ACC112 (cell line): ENCODE measurements at regions not wholly inside any gene's neighbourhood (a gene's known extent, or its start where the extent isn't known, plus 50 kb on each side); places are given as distances from the start of the nearest gene placed in this dataset.
"Not testable (repeated sequence)": the region's sequence is repeated elsewhere in the genome, so short reads cannot be mapped to it uniquely, and the experiment has no call there.

Source experiments
- H2AFZ ChIP-seq: fragments of 200-600 bp; sonication (generic); one replicate; pipeline ENCODE4 v1.6.0; 2017; ENCODE audit warnings: antibody characterized with exemption, low read length; ENCODE audit not compliant: unreplicated experiment
- H3K27ac ChIP-seq: fragments of 200-600 bp; sonication (generic); 2 replicates; pipeline ENCODE4 v1.5.1; 2014; ENCODE audit warnings: low read depth, mild to moderate bottlenecking, antibody characterized with exemption, low read length, moderate library complexity
- H3K27me3 ChIP-seq: fragments of 200-600 bp; sonication (generic); 2 replicates; pipeline ENCODE4 v1.6.1; 2014; ENCODE audit warnings: mild to moderate bottlenecking, antibody characterized with exemption, low read length, moderate library complexity, mixed read lengths; ENCODE audit not compliant: insufficient read depth
- H3K36me3 ChIP-seq: fragments of 200-600 bp; sonication (generic); 2 replicates; pipeline ENCODE4 v1.6.1; 2016; ENCODE audit warnings: mild to moderate bottlenecking, antibody characterized with exemption, low read length, moderate library complexity, mixed read lengths; ENCODE audit not compliant: insufficient read depth
- H3K4me1 ChIP-seq: fragments of 200-600 bp; sonication (generic); one replicate; pipeline ENCODE4 v1.6.1; 2016; ENCODE audit warnings: low read length, mixed read lengths; ENCODE audit not compliant: insufficient read depth, unreplicated experiment, control insufficient read depth
- H3K4me3 ChIP-seq: fragments of 200-600 bp; sonication (generic); 2 replicates; pipeline ENCODE4 v1.5.1; 2014; ENCODE audit warnings: mild to moderate bottlenecking, low read depth, low read length
- H3K79me2 ChIP-seq: fragments of 200-600 bp; sonication (generic); one replicate; pipeline ENCODE4 v1.6.0; 2016; ENCODE audit warnings: low read length; ENCODE audit not compliant: control insufficient read depth, unreplicated experiment, insufficient read depth

DNA sequence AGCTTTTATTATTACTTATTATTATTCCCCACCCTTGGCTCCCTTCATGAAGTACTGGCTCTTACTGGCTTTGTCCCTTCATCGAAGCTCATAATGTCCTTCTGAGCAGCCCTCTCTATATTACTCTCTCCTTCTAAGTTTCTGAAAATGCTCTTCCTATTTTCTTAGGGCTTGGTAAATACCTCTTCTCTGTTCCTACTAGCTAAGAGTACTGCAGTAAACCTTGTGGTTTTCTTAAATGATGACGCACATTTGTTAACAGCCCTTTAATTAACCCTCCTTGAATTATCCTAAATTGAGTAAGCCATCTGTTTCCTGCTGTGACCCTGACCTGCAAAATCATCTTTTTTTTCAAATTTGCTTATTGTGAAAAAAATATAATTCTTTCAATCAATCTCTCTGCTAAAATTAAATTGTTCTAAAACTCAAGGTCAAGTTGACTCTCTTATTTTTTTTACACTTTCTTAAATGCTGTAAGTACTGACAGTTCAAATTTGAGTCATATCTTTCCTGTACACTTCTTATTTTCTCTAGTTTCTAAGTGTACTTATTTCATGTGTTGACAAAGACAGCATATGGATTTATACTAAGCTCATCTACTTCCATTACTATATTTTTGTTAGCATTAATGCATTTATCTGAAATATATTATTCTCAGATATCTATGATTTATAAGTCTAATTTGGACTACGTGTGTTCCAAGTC lies 148.9 kb downstream of the ADAM29 start:
- no peak overlapping the region for H3K4me3 ChIP-seq
- H2AFZ ChIP-seq: no peak overlapping the region
- H3K27me3 ChIP-seq: no peaks in the 10 kb centered on the region
- no peaks in the 10 kb centered on the region for H3K79me2 ChIP-seq
- no peaks in the 10 kb centered on the region for H3K36me3 ChIP-seq
- no peaks in the 10 kb centered on the region for H3K4me1 ChIP-seq
- H3K27ac ChIP-seq: no peak overlapping the region

DNA sequence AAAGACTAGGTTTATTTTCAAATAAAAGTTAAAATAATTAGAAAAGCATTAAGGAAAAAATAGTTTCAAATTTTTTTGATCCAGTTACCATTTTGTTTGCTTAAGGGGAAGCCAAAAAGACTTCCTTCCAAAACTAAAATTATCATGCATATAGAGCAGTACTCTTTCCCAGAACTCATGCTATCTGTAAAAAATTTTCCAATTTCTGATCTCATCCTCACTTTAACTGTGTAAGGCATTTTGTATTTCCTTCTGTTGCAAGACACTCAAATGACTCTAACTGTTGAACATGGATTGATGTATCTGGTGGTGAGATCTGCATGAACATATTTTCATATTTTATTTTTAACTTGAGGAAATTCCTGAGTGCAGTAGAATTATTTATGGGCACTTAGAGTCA lies 150.1 kb downstream of the ADAM29 start:
- Histone ChIP-seq H3K27ac (no peak overlapping the region), H3K27me3 (no peaks in the 10 kb centered on the region), H3K36me3 (no peaks in the 10 kb centered on the region), H3K79me2 (no peaks in the 10 kb centered on the region), H3K4me1 (no peaks in the 10 kb centered on the region), H2AFZ (no peak overlapping the region), H3K4me3 (no peak overlapping the region)

DNA sequence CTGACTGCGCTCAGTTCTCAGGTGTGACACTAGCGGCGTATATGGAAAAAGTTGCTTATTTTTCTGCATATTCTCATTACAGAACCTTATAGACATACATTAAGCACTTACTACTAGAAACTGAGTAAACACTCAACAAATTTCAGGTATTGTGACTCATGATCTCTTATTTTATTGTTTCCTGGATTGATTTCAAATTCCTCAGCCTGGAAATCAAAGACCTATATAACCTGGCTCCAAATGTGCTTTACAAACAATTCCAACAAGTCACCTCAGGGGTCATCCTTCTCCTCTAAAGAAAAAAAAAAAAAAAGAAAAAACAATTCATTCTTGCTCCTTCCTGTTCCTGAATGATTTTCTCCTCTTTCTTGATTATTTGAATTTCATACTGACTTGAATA lies 152.3 kb downstream of the ADAM29 start:
- Histone ChIP-seq H3K27me3 (no peaks in the 10 kb centered on the region), H3K36me3 (no peaks in the 10 kb centered on the region), H2AFZ (no peak overlapping the region), H3K27ac (no peak overlapping the region), H3K4me1 (no peaks in the 10 kb centered on the region), H3K79me2 (no peaks in the 10 kb centered on the region), H3K4me3 (no peak overlapping the region)

DNA sequence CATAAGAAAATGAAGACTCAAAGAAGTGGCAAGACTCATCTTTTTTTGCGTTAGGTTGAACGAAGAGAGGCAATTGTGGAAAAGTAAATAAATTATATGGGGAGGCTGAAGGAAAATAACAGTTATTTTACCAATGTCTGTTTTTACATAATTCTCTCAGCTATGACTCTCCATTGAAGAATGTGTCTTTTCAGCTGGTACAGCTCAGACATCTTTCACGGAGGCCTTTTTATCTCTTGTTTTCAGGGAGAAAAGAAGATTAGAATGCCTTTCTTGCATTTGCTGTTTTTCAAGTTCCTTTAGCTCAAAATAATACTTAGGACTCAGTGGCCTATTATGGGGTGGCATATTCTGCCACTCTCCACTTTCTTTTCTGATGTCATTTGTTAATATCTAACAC lies 153.0 kb downstream of the ADAM29 start:
- no peak overlapping the region for H3K27ac ChIP-seq
- H3K36me3 ChIP-seq: no peaks in the 10 kb centered on the region
- no peaks in the 10 kb centered on the region for H3K79me2 ChIP-seq
- H3K27me3 ChIP-seq: no peaks in the 10 kb centered on the region
- no peak overlapping the region for H3K4me3 ChIP-seq
- no peak overlapping the region for H2AFZ ChIP-seq
- H3K4me1 ChIP-seq: no peaks in the 10 kb centered on the region

DNA sequence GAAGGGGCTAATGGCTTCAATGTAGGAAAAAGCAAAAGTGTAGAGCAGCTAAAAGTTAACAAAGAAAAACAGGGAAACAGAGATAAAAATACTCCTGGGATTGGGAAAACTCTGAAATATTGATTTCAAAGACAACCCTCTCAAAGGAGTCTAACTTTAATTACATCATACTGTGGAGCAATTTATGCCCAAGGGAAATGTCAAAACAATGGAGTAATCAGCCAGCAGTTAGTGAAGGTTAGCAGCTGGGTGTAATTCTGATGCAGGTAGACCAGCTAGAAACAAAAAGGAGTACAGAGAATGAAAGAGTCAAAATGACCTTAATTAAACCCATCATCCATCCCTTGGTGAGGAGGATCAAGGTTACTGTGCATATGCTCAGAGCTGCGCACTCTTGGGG lies 169.0 kb downstream of the ADAM29 start:
- Histone ChIP-seq H3K4me1 (peaks cover 3% of the 10 kb centered on the region), H3K79me2 (no peaks in the 10 kb centered on the region), H2AFZ (no peak overlapping the region), H3K27me3 (no peaks in the 10 kb centered on the region), H3K4me3 (no peak overlapping the region), H3K36me3 (no peaks in the 10 kb centered on the region), H3K27ac (no peak overlapping the region)

DNA sequence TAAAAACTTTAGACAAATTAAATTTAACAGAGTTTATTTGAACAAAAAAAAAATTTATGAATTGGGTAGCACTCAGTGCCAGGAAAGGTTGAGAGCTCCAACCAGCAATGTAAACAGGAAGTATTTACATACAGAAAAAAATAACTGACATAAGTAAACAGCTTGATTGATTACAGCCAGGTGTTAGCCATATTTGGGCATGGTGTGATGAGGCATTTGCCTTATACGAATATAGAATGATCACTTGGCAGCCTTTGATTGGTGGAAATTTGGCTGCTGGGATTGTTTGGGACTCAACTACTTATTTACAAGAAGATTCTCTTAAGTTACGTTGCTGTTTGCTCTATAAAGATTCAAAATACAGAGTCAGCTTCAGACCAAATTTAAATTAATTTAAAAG lies 172.0 kb downstream of the ADAM29 start:
- Histone ChIP-seq H2AFZ (no peak overlapping the region), H3K4me1 (peaks cover 3% of the 10 kb centered on the region), H3K27me3 (no peaks in the 10 kb centered on the region), H3K36me3 (no peaks in the 10 kb centered on the region), H3K79me2 (no peaks in the 10 kb centered on the region), H3K4me3 (no peak overlapping the region), H3K27ac (no peak overlapping the region)

DNA sequence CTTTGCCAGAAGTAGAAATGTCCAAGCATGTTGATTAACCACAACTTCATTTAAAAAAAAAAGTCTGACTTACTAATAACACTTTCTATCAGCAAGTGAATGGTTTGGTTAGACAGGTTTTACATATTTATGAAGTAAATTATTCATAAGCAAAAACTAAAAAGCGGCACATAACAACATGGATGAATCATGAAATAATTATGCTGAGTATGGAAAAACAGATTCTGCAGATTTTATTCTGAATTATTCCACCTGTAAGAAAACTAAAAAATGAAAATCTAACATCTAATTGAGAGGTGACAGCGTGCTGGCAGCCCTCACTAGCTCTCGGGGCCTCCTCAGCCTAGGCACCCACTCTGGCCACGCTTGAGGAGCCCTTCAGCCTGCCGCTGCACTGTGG lies 173.5 kb downstream of the ADAM29 start:
- H3K79me2 ChIP-seq: no peaks in the 10 kb centered on the region
- H3K36me3 ChIP-seq: no peaks in the 10 kb centered on the region
- H3K4me3 ChIP-seq: no peak overlapping the region
- H2AFZ ChIP-seq: no peak overlapping the region
- H3K4me1 ChIP-seq: peaks cover 3% of the 10 kb centered on the region
- H3K27me3 ChIP-seq: no peaks in the 10 kb centered on the region
- H3K27ac ChIP-seq: no peak overlapping the region

DNA sequence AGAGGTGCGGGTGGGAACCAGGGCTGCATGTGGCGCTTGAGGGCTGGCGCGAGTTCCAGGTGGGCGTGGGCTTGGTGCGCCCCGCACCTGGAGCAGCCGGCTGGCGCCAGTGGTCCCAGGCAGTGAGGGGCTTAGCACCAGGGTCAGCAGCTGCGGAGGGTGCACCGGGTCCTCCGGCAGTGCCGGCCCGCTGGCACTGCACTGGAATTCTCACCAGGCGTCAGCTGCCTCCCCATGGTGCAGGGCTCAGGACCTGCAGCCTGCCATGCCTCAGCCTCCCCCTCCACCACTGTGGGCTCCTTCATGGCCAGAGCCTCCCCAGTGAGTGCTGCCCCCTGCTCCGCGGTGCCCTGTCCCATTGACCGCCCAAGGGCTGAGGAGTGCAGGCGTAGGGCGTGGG lies 174.0 kb downstream of the ADAM29 start:
- Histone ChIP-seq H3K79me2 (no peaks in the 10 kb centered on the region), H3K27ac (no peak overlapping the region), H3K4me1 (no peaks in the 10 kb centered on the region), H3K4me3 (no peak overlapping the region), H3K27me3 (no peaks in the 10 kb centered on the region), H3K36me3 (no peaks in the 10 kb centered on the region), H2AFZ (no peak overlapping the region)

DNA sequence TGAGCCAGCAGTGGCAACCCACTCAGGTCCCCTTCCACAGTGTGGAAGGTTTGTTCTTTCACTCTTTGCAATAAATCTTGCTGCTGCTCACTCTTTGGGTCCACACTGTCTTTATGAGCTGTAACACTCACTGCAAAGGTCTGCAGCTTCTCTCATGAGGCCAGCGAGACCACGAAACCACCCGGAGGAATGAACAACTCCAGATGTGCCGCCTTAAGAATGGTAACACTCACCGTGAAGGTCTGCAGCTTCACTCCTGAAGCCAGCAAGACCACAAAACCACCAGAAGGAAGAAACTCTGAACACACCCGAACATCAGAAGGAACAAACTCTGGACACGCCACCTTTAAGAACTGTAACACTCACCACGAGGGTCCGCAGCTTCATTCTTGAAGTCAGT lies 174.9 kb downstream of the ADAM29 start:
- not testable (repeated sequence) for H3K27ac ChIP-seq, H3K4me1 ChIP-seq, H3K36me3 ChIP-seq, H3K27me3 ChIP-seq, H2AFZ ChIP-seq, H3K4me3 ChIP-seq, H3K79me2 ChIP-seq

DNA sequence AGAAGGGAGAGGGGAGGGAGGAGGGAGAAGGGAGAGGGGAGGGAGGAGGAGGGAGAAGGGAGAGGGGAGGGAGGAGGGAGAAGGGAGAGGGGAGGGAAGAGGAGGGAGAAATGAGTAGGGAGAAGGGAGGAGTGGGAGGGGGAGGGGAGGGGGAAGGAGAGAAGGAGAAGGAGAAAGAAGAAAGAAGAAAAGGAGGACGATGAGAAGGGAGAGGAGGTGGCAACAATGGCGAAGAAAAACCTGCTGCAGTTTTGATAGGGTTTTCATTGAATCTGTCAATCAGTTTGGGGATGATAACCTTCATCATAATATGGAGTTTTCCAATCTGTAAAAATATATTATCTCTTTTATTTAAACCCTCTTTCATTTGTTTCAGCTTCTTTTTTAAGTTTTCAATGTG lies 185.2 kb downstream of the ADAM29 start:
- Histone ChIP-seq H3K79me2 (no peaks in the 10 kb centered on the region), H3K27me3 (no peaks in the 10 kb centered on the region), H2AFZ (peak overlapping the region; percentile 37), H3K27ac (no peak overlapping the region), H3K36me3 (no peaks in the 10 kb centered on the region), H3K4me1 (no peaks in the 10 kb centered on the region), H3K4me3 (peak overlapping the region; percentile 53)

DNA sequence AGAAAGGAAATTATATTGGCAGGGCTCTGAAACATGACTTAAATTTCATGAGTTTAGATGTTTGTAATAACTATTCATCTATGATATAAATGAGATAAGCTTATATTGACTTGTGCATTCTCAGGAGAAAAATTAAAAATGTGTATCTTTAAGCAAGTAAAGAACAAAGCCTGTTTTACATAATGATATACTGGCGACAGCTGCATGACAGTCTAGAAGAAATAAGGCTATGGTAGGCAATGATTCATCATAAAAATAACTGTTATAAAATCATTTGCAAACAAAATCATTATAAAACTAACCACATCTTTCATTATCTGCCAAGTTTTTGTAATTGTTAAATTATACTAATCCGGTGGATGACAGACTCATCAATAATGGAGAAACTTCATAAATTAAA lies 188.1 kb downstream of the ADAM29 start:
- Histone ChIP-seq H3K27ac (no peak overlapping the region), H2AFZ (no peak overlapping the region), H3K4me1 (no peaks in the 10 kb centered on the region), H3K4me3 (no peak overlapping the region), H3K79me2 (no peaks in the 10 kb centered on the region), H3K36me3 (no peaks in the 10 kb centered on the region), H3K27me3 (no peaks in the 10 kb centered on the region)
